ENCODE measurements at regions not wholly inside any gene's neighbourhood (a gene's known extent, or its start where the extent isn't known, plus 50 kb on each side); places are given as distances from the start of the nearest gene placed in this dataset.

DNA sequence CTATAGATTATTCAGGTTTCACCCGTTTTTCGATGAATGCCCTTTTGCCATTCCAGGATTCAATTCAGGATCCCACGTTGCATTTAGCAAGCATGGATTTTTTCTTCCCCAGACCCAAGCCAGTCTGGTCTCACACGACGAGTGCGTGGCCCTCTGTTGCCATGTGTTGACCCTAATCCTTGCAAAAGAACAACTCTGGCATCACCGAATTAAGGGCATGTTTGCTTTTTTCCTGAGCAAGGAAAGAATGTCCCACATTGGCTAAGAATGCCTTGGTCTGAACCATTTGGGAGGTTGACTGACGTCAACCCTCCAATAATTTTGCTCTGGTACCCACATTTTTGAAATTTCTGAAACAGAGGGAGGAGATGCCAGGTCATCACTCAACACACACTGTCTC lies 153.0 kb upstream of the WNT4 start:
- in situ Hi-C loops (cut with HindIII; ENCODE audit: low sequenced_read_pairs): no loop called here
- DNase-seq (ENCODE audit: low spot score): no peak

- in situ Hi-C loops (cut with HindIII; ENCODE audit: low sequenced_read_pairs): no loop called here
- no peak for DNase-seq (ENCODE audit: low spot score)
These were observed 154.0 kb upstream of the WNT4 start for GRCh38 chr1:22296701-22297591.

DNA sequence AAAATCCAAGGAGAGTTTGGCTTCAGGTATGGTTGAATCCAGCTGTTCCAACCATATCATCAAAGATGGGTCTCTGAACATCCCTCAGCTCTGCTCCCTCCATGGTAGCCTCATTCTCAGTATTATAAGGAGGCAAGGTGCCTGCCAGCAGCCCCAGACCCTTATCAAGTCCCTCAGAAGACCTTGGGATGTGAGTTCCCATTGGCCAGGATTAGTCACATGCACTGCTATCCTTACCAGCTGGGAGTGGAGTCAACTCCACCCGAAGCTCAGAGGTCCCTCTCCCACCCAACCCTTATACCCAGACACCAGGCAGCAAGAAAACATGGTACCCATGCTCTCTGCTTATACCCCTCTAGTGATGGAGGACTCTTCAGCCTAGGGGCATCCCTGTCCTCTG lies 153.7 kb upstream of the ZBTB40 start:
- in situ Hi-C loops (cut with HindIII; ENCODE audit: low sequenced_read_pairs): no loop called here
- DNase-seq (ENCODE audit: low spot score): no peak

DNA sequence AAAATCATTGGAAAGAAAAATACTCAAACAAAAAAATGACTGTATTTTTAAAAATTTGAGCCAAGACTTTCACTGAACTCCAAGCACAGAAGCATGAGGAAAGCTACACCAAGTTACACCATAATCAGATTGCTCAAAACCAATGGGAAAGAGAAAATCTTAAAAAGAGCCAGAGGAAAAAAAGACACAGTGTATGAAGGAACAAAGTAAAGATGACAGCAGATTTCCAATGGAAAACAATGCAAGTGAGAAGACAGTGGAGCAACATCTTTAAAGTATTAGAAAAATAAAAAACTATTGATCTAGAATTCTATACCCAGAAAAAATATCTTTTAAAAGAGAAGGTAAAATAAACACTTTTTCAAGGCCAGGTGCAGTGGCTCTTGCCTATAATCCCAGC lies 147.8 kb upstream of the ZBTB40 start:
- in situ Hi-C loops (cut with HindIII; ENCODE audit: low sequenced_read_pairs): no loop called here
- DNase-seq (ENCODE audit: low spot score): no peak

GRCh38 chr1:22309572-22309971 lies 142.1 kb upstream of the ZBTB40 start:
- in situ Hi-C loops (cut with HindIII; ENCODE audit: low sequenced_read_pairs): no loop called here
- DNase-seq (ENCODE audit: low spot score): no peak

- DNase-seq (ENCODE audit: low spot score): no peak
- in situ Hi-C loops (cut with HindIII; ENCODE audit: low sequenced_read_pairs): no loop called here
These were observed 140.2 kb upstream of the ZBTB40 start for GRCh38 chr1:22311461-22311860.

DNA sequence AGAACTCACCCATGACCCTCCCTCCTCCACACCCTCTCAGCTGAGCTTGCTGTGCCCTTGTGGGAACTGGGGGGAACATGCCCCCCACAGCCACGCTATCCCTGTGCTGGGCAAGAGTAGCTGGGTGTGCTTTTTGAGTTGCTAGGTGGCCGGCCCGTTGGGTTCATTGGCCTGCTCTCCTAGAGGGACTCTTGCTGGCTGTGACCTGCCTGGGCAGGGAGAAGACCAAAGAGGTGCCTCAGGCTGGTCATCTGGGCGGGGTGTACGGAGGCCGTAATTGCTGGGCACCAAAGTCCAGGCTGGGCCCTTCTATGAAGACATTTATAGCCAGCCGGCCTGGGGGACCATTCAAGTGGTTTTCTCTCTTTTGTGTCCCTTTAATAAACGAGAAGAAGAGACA lies 138.3 kb upstream of the ZBTB40 start:
- in situ Hi-C loops (cut with HindIII; ENCODE audit: low sequenced_read_pairs): no loop called here
- DNase-seq (ENCODE audit: low spot score): no peak

GRCh38 chr1:22314706-22315105 lies 136.9 kb upstream of the ZBTB40 start:
- DNase-seq (ENCODE audit: low spot score): no peak
- in situ Hi-C loops (cut with HindIII; ENCODE audit: low sequenced_read_pairs): no loop called here

GRCh38 chr1:22315315-22316078 lies 136.2 kb upstream of the ZBTB40 start:
- in situ Hi-C loops (cut with HindIII; ENCODE audit: low sequenced_read_pairs): no loop called here
- peak; percentile 16 for DNase-seq (ENCODE audit: low spot score)

DNA sequence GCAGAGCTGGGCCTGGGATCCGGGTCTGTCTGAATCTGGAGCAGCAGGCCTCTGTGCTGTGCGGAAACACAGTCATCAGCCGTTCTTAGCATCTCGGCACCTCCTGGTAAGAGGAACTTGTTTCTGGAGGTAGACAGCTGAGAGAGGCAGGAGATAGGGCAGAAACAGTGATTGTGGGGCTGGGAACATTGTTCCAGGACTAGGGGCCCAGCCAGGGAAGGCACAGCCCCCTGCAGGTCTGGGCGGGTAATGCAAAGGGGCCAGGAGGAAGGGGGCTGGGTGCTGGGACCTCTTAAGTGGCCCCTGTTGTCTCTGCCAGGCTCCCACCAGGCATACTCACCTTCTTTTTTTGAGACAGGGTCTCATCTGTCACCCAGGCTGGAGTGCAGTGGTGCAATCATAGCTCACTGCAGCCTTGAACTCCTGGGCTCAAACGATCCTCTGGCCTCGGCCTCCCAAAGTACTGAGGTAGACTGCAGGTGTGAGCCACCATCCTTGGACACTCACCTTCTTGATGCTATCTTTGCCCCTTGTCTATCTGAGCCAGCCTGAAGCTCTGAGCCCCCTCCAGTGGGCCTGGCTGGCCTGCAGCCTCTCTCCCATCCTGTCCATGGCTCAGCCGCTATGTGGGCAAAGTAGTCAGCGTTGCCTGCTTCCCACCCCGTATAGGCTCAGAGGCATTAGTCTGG lies 134.3 kb upstream of the ZBTB40 start:
- no peak for DNase-seq (ENCODE audit: low spot score)
- in situ Hi-C loops (cut with HindIII; ENCODE audit: low sequenced_read_pairs): no loop called here

GRCh38 chr1:22317920-22318243 lies 133.8 kb upstream of the ZBTB40 start:
- in situ Hi-C loops (cut with HindIII; ENCODE audit: low sequenced_read_pairs): no loop called here

GRCh38 chr1:22318279-22318981 lies 133.2 kb upstream of the ZBTB40 start:
- in situ Hi-C loops (cut with HindIII; ENCODE audit: low sequenced_read_pairs): no loop called here
- peak; percentile 80 for DNase-seq (ENCODE audit: low spot score)

More at GRCh38 chr1:22317920-22318243, 133.8 kb upstream of the ZBTB40 start:
- DNase-seq (ENCODE audit: low spot score): no peak

DNA sequence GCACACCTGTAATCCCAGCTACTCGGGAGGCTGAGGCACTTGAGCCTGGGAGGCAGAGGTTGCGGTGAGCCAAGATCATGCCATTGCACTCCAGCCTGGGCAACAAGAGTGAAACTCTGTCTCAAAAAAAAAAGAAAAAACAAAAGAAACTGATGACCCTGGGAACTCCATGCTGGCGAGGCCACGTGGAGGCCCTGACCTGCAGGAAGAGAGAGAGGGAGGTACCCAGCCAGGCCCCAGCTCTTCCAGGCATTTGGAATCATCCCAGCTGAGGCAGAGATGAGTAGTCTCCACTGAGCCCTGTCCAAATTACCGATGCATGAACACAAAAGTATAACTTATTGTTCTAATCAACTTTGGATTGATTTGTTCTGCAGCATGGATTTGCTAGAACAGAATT lies 132.0 kb upstream of the ZBTB40 start:
- DNase-seq (ENCODE audit: low spot score): no peak

GRCh38 chr1:22320587-22321344 lies 130.9 kb upstream of the ZBTB40 start:
- no peak for DNase-seq (ENCODE audit: low spot score)
- in situ Hi-C loops (cut with HindIII; ENCODE audit: low sequenced_read_pairs): no loop called here

More for the DNA sequence above, 132.0 kb upstream of the ZBTB40 start:
- in situ Hi-C loops (cut with HindIII; ENCODE audit: low sequenced_read_pairs): no loop called here

- no peak for DNase-seq (ENCODE audit: low spot score)
- in situ Hi-C loops (cut with HindIII; ENCODE audit: low sequenced_read_pairs): no loop called here
These were observed 129.7 kb upstream of the ZBTB40 start for GRCh38 chr1:22321917-22322316.

GRCh38 chr1:22323141-22323845 lies 128.4 kb upstream of the ZBTB40 start:
- DNase-seq (ENCODE audit: low spot score): no peak
- in situ Hi-C loops (cut with HindIII; ENCODE audit: low sequenced_read_pairs): no loop called here

GRCh38 chr1:22323846-22324504 lies 127.7 kb upstream of the ZBTB40 start:
- no peak for DNase-seq (ENCODE audit: low spot score)
- in situ Hi-C loops (cut with HindIII; ENCODE audit: low sequenced_read_pairs): no loop called here
